DMS114 treated with DMSO at 0.1 percent for 48 hours (cell line): ENCODE measurements at regions not wholly inside any gene's neighbourhood (a gene's known extent, or its start where the extent isn't known, plus 50 kb on each side); places are given as distances from the start of the nearest gene placed in this dataset.
"Not testable (repeated sequence)": the region's sequence is repeated elsewhere in the genome, so short reads cannot be mapped to it uniquely, and the experiment has no call there.

Source experiments
- DNase-seq: peaks from one replicate; lab custom pipeline; 2025; ENCODE audit not compliant: unreplicated experiment; lab: John Stamatoyannopoulos, UW

- not testable (repeated sequence) for DNase-seq
Measured at GRCh38 chr16:13336907-13337881, 435.8 kb downstream of the SHISA9 start.

GRCh38 chr16:13338044-13338443, 436.6 kb downstream of the SHISA9 start:
- no peak for DNase-seq

- DNase-seq = no peak
Measured at GRCh38 chr16:13342675-13343074, 441.3 kb downstream of the SHISA9 start.

GRCh38 chr16:13344001-13344400, 442.6 kb downstream of the SHISA9 start:
- DNase-seq = no peak

GRCh38 chr16:13348416-13348815, 447.0 kb downstream of the SHISA9 start:
- DNase-seq = no peak

GRCh38 chr16:13350000-13350399, 448.6 kb downstream of the SHISA9 start:
- DNase-seq = no peak

GRCh38 chr16:13351181-13351580, 449.8 kb downstream of the SHISA9 start:
- DNase-seq = no peak

GRCh38 chr16:13351601-13352217, 450.3 kb downstream of the SHISA9 start:
- DNase-seq = no peak

GRCh38 chr16:13352796-13353195, 451.4 kb downstream of the SHISA9 start:
- not testable (repeated sequence) for DNase-seq

- not testable (repeated sequence) for DNase-seq
Measured at GRCh38 chr16:13357842-13358241, 456.4 kb downstream of the SHISA9 start.

GRCh38 chr16:13359835-13360234, 458.4 kb downstream of the SHISA9 start:
- DNase-seq = no peak

- DNase-seq = no peak
Measured at GRCh38 chr16:13372421-13372820, 471.0 kb downstream of the SHISA9 start.

GRCh38 chr16:13376174-13376573, 474.8 kb downstream of the SHISA9 start:
- no peak for DNase-seq

GRCh38 chr16:13377143-13377542, 475.7 kb downstream of the SHISA9 start:
- DNase-seq = no peak

GRCh38 chr16:13378151-13378550, 476.8 kb downstream of the SHISA9 start:
- no peak for DNase-seq

- no peak for DNase-seq
Measured at GRCh38 chr16:13379266-13379665, 477.9 kb downstream of the SHISA9 start.

- DNase-seq = not testable (repeated sequence)
Measured at GRCh38 chr16:13385156-13386040, 484.0 kb downstream of the SHISA9 start.

- no peak for DNase-seq
Measured at GRCh38 chr16:13390093-13390985, 488.9 kb downstream of the SHISA9 start.

GRCh38 chr16:13390986-13391305, 489.5 kb downstream of the SHISA9 start:
- DNase-seq = no peak

- DNase-seq = no peak
Measured at GRCh38 chr16:13391337-13391736, 489.9 kb downstream of the SHISA9 start.
